Keratinocyte (primary cell): ENCODE measurements at regions not wholly inside any gene's neighbourhood (a gene's known extent, or its start where the extent isn't known, plus 50 kb on each side); places are given as distances from the start of the nearest gene placed in this dataset.

Experiments
- EZH2 ChIP-seq: IDR thresholded peaks from one replicate; pipeline ENCODE4 v1.6.1; 2012; ENCODE audit warnings: inconsistent platforms, mild to moderate bottlenecking, low read length, moderate library complexity
- TF ChIP-seq, protein P1 (sequence below), 3 experiments: IDR thresholded peaks in 1 of 3; conservative IDR thresholded peaks in 1 of 3; optimal IDR thresholded peaks in 1 of 3; 2 replicates in 2 of 3; 3 replicates in 1 of 3; pipeline versions ENCODE3 to v1.5.1; 2011; ENCODE audit warnings: low read length in 3 of 3, mild to moderate bottlenecking in 3 of 3, moderate library complexity in 2 of 3, control low read depth in 1 of 3, inconsistent platforms in 1 of 3; ENCODE audit not compliant: insufficient read depth in 2 of 3; ENCODE audit errors: extremely low read depth in 1 of 3

DNA sequence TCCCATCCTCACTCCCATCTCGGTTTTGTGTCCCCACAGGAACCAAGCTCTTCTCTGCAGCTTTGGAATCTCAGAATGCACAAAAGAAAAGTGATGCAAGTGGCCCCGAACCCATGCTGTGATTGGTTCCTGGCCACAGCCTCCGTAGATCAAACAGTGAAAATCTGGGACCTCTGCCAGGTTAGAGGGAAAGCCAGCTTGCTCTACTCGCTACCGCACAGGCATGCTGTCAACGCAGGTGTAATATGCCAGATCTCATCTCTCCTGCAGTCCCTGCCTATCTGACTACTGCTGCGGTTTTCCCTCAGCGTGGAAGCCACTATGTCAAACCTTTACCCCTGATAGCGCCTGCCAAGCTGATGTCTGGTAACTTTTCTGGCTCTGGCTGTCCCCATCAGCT lies 200.5 kb upstream of the LRRC4C start:
- TF ChIP-seq, protein P1, sequence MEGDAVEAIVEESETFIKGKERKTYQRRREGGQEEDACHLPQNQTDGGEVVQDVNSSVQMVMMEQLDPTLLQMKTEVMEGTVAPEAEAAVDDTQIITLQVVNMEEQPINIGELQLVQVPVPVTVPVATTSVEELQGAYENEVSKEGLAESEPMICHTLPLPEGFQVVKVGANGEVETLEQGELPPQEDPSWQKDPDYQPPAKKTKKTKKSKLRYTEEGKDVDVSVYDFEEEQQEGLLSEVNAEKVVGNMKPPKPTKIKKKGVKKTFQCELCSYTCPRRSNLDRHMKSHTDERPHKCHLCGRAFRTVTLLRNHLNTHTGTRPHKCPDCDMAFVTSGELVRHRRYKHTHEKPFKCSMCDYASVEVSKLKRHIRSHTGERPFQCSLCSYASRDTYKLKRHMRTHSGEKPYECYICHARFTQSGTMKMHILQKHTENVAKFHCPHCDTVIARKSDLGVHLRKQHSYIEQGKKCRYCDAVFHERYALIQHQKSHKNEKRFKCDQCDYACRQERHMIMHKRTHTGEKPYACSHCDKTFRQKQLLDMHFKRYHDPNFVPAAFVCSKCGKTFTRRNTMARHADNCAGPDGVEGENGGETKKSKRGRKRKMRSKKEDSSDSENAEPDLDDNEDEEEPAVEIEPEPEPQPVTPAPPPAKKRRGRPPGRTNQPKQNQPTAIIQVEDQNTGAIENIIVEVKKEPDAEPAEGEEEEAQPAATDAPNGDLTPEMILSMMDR (optimal IDR thresholded peaks at IDR 0.05 in 1 of 3, IDR thresholded peaks at IDR 0.05 in 1 of 3, conservative IDR thresholded peaks at IDR 0.05 in 1 of 3; ENCODE audit: extremely low read depth in 1 of 3, insufficient read depth in 2 of 3, low read length in 3 of 3): no peak
- no peak for TF ChIP-seq EZH2
